T-cell (primary cell): ENCODE measurements at regions not wholly inside any gene's neighbourhood (a gene's known extent, or its start where the extent isn't known, plus 50 kb on each side); places are given as distances from the start of the nearest gene placed in this dataset.

Source experiments
- ATAC-seq, 4 experiments: fragments of 200-7000 bp in 3 of 4; fragments of 150-1000 bp in 1 of 4; cut with Tn5 transposase; replicated peaks in 1 of 4; 1 replicate in 3 of 4; 2 replicates in 1 of 4; pipeline ENCODE4 v1.10.0; 2021; ENCODE audit warnings: moderate library complexity in 3 of 4, mild to moderate bottlenecking in 2 of 4, moderate number of reproducible peaks in 1 of 4
- CTCF ChIA-PET, 2 donors: fragments of 300-600 bp; sonication (Branson Sonifier 250); formaldehyde crosslinking; loops; one replicate each; lab custom pipeline; 2022; ENCODE audit warnings: antibody characterized with exemption in 2 of 2; lab: Charles Lee
- POLR2A ChIA-PET, 2 donors: fragments of 300-600 bp; sonication (Branson Sonifier 250); formaldehyde crosslinking; loops; one replicate each; lab custom pipeline; 2022; ENCODE audit warnings: antibody characterized with exemption in 2 of 2; lab: Charles Lee
- DNase-seq, 35 experiments: peaks; one replicate each; pipeline versions ENCODE4 v3.0.0 to v3.0.0-alpha.2; 2013 to 2023
- H3K27ac ChIP-seq: one replicate; pipeline ENCODE4 v1.5.1; 2013; ENCODE audit warnings: low read length
- H3K27me3 ChIP-seq, 2 experiments: replicated peaks in 1 of 2; 1 replicate in 1 of 2; 2 replicates in 1 of 2; pipeline versions ENCODE4 v1.6.1 to v1.7.0; 2013; ENCODE audit warnings: low read length in 1 of 2, mixed read lengths in 1 of 2; ENCODE audit not compliant: control insufficient read depth in 2 of 2, insufficient read depth in 2 of 2; ENCODE audit errors: extremely low read depth in 1 of 2
- H3K36me3 ChIP-seq, 2 donors: 1 replicate in 1 of 2; 2 replicates in 1 of 2; pipeline versions ENCODE4 v1.6.1 to v1.7.0; 2013; ENCODE audit warnings: low read length in 1 of 2; ENCODE audit not compliant: control insufficient read depth in 2 of 2, insufficient read depth in 1 of 2; ENCODE audit errors: extremely low read depth in 1 of 2
- H3K4me1 ChIP-seq, 2 experiments: 1 replicate in 1 of 2; 2 replicates in 1 of 2; pipeline versions ENCODE4 v1.6.1 to v1.7.0; 2013; ENCODE audit warnings: low read length in 2 of 2, mixed read lengths in 1 of 2; ENCODE audit not compliant: insufficient read depth in 2 of 2, control insufficient read depth in 1 of 2; ENCODE audit errors: extremely low read depth in 1 of 2
- H3K4me3 ChIP-seq, 2 donors: 1 replicate in 1 of 2; 2 replicates in 1 of 2; pipeline versions ENCODE4 v1.5.1 to v1.7.0; 2013; ENCODE audit warnings: mild to moderate bottlenecking in 2 of 2, low read length in 1 of 2, moderate library complexity in 1 of 2; ENCODE audit not compliant: control insufficient read depth in 1 of 2; ENCODE audit errors: extremely low read depth in 1 of 2
- H3K9me3 ChIP-seq: 2 replicates; pipeline ENCODE4 v1.7.0; 2013
- H3K27ac Mint-ChIP-seq, 2 donors: one replicate each; pipeline ENCODE4 v1.8.0; 2020 to 2021; ENCODE audit warnings: mild to moderate bottlenecking in 2 of 2, mixed read lengths in 2 of 2
- H3K27me3 Mint-ChIP-seq, 2 donors: one replicate each; pipeline ENCODE4 v1.8.0; 2021 to 2022; ENCODE audit warnings: mixed read lengths in 2 of 2
- H3K36me3 Mint-ChIP-seq: one replicate; pipeline ENCODE4 v1.8.0; 2021; ENCODE audit warnings: mixed read lengths
- H3K4me1 Mint-ChIP-seq, 3 donors: one replicate each; pipeline ENCODE4 v1.8.0; 2020 to 2022; ENCODE audit warnings: mixed read lengths in 3 of 3, mild to moderate bottlenecking in 1 of 3
- H3K4me3 Mint-ChIP-seq, 3 donors: one replicate each; pipeline ENCODE4 v1.8.0; 2020 to 2022; ENCODE audit warnings: mild to moderate bottlenecking in 3 of 3, mixed read lengths in 3 of 3, moderate library complexity in 3 of 3
- H3K9me3 Mint-ChIP-seq, 3 donors: one replicate each; pipeline ENCODE4 v1.8.0; 2020 to 2022; ENCODE audit warnings: mixed read lengths in 3 of 3
- WGBS: methylation state at CpG from one replicate; pipeline ENCODE4 v1.1.5; 2013; ENCODE audit warnings: missing lambda C conversion rate; ENCODE audit not compliant: insufficient coverage; 5-methylcytosine and 5-hydroxymethylcytosine counted together

GRCh38 chr20:40849456-40849855 lies 160.4 kb upstream of the MAFB start:
- H3K4me1 Mint-ChIP-seq = peaks cover 0 to 2% (median 0%) of the 10 kb centered on the region in 3 donors
- H3K27ac Mint-ChIP-seq = no peak overlapping the region

GRCh38 chr20:40851051-40851450 lies 162.0 kb upstream of the MAFB start:
- 60% methylated on average over 1 of the region's 5 CpGs for WGBS
- no peaks in the 10 kb centered on the region for H3K27me3 ChIP-seq

More at GRCh38 chr20:40849456-40849855, 160.4 kb upstream of the MAFB start:
- POLR2A ChIA-PET = no interaction called here
- CTCF ChIA-PET = no interaction called here
- Mint-ChIP-seq H3K36me3 (no peaks in the 10 kb centered on the region), H3K4me3 (no peak overlapping the region), H3K27me3 (no peaks in the 10 kb centered on the region), H3K9me3 (no peaks in the 10 kb centered on the region)
- H3K4me1 ChIP-seq = no peaks in the 10 kb centered on the region
- peaks cover 0 to 2% of the 10 kb centered on the region in 2 experiments for H3K27me3 ChIP-seq
- no peaks in the 10 kb centered on the region for H3K9me3 ChIP-seq
- H3K36me3 ChIP-seq = no peaks in the 10 kb centered on the region
- DNase-seq (no peak), ATAC-seq (no peak)
- H3K27ac ChIP-seq = no peak overlapping the region
- no peak overlapping the region for H3K4me3 ChIP-seq

GRCh38 chr20:40855269-40855668 lies 166.2 kb upstream of the MAFB start:
- ATAC-seq (no peak), DNase-seq (no peak)
- Histone ChIP-seq H3K36me3 (no peaks in the 10 kb centered on the region), H3K27ac (no peak overlapping the region), H3K27me3 (peaks cover 0 to 3% of the 10 kb centered on the region in 2 experiments), H3K4me1 (no peaks in the 10 kb centered on the region), H3K9me3 (no peaks in the 10 kb centered on the region), H3K4me3 (no peak overlapping the region)
- no peak overlapping the region for H3K27ac Mint-ChIP-seq
- peaks cover 0 to 3% of the 10 kb centered on the region in 2 donors for H3K27me3 Mint-ChIP-seq
- CTCF ChIA-PET = no interaction called here
- no peaks in the 10 kb centered on the region for H3K9me3 Mint-ChIP-seq
- no peak overlapping the region for H3K4me3 Mint-ChIP-seq
- no CpG with 5 or more reads among the region's 1 CpG for WGBS
- H3K4me1 Mint-ChIP-seq = no peaks in the 10 kb centered on the region
- no peaks in the 10 kb centered on the region for H3K36me3 Mint-ChIP-seq
- POLR2A ChIA-PET = no interaction called here

More at GRCh38 chr20:40851051-40851450, 162.0 kb upstream of the MAFB start:
- Mint-ChIP-seq H3K36me3 (no peaks in the 10 kb centered on the region), H3K9me3 (no peaks in the 10 kb centered on the region), H3K27me3 (no peaks in the 10 kb centered on the region), H3K4me3 (no peak overlapping the region), H3K27ac (no peak overlapping the region), H3K4me1 (peaks cover 0 to 2% (median 0%) of the 10 kb centered on the region in 3 donors)
- Histone ChIP-seq H3K36me3 (no peaks in the 10 kb centered on the region), H3K9me3 (no peaks in the 10 kb centered on the region), H3K27ac (no peak overlapping the region), H3K4me3 (no peak overlapping the region), H3K4me1 (no peaks in the 10 kb centered on the region)
- no peak for ATAC-seq
- no peak for DNase-seq
- ChIA-PET POLR2A (interaction anchor here in 1 of 2 donors (0.7 kb wide), 1 partner anchor 20 kb away, joined by 4 read pairs; no protein-coding TSS in a partner anchor), CTCF (no interaction called here)

- peaks cover 0 to 3% of the 10 kb centered on the region in 2 donors for H3K27me3 Mint-ChIP-seq
- H3K4me3 Mint-ChIP-seq = no peak overlapping the region
- Histone ChIP-seq H3K4me3 (no peak overlapping the region), H3K27me3 (peaks cover 0 to 3% of the 10 kb centered on the region in 2 experiments), H3K36me3 (no peaks in the 10 kb centered on the region), H3K9me3 (no peaks in the 10 kb centered on the region), H3K27ac (no peak overlapping the region), H3K4me1 (no peaks in the 10 kb centered on the region)
- H3K36me3 Mint-ChIP-seq = no peaks in the 10 kb centered on the region
- no peaks in the 10 kb centered on the region for H3K4me1 Mint-ChIP-seq
- WGBS = 100% methylated on average over 1 of the region's 5 CpGs
- no peak for ATAC-seq
- CTCF ChIA-PET = no interaction called here
- H3K27ac Mint-ChIP-seq = no peak overlapping the region
- POLR2A ChIA-PET = no interaction called here
- H3K9me3 Mint-ChIP-seq = no peaks in the 10 kb centered on the region
- DNase-seq = no peak
Measured at GRCh38 chr20:40856653-40857052, 167.6 kb upstream of the MAFB start.

GRCh38 chr20:40860487-40860902 lies 168.1 kb upstream of the TOP1 start:
- H3K9me3 Mint-ChIP-seq = no peaks in the 10 kb centered on the region
- ATAC-seq (no peak), DNase-seq (no peak)
- CTCF ChIA-PET = no interaction called here
- H3K4me3 ChIP-seq = no peak overlapping the region
- H3K4me1 Mint-ChIP-seq = no peaks in the 10 kb centered on the region
- no peaks in the 10 kb centered on the region for H3K9me3 ChIP-seq
- H3K27ac ChIP-seq = no peak overlapping the region
- H3K27me3 ChIP-seq = peaks cover 0 to 3% of the 10 kb centered on the region in 2 experiments
- H3K4me3 Mint-ChIP-seq = no peak overlapping the region
- H3K27ac Mint-ChIP-seq = no peak overlapping the region
- H3K27me3 Mint-ChIP-seq = peaks cover 0 to 3% of the 10 kb centered on the region in 2 donors
- H3K36me3 ChIP-seq = no peaks in the 10 kb centered on the region
- H3K36me3 Mint-ChIP-seq = no peaks in the 10 kb centered on the region
- POLR2A ChIA-PET = no interaction called here
- 95% methylated on average over 5 of the region's 8 CpGs for WGBS
- no peaks in the 10 kb centered on the region for H3K4me1 ChIP-seq

GRCh38 chr20:40861427-40862008 lies 167.1 kb upstream of the TOP1 start:
- 82% methylated on average over 11 of the region's 11 CpGs for WGBS
- no peak for DNase-seq

More at GRCh38 chr20:40861427-40862008, 167.1 kb upstream of the TOP1 start:
- no peak overlapping the region for H3K4me3 ChIP-seq
- no peaks in the 10 kb centered on the region for H3K36me3 Mint-ChIP-seq
- H3K4me1 Mint-ChIP-seq = no peaks in the 10 kb centered on the region
- CTCF ChIA-PET = no interaction called here
- H3K27ac ChIP-seq = no peak overlapping the region
- no peak for ATAC-seq
- peaks cover 0 to 3% of the 10 kb centered on the region in 2 experiments for H3K27me3 ChIP-seq
- no peaks in the 10 kb centered on the region for H3K9me3 Mint-ChIP-seq
- peaks cover 0 to 3% of the 10 kb centered on the region in 2 donors for H3K27me3 Mint-ChIP-seq
- H3K4me3 Mint-ChIP-seq = no peak overlapping the region
- no peak overlapping the region for H3K27ac Mint-ChIP-seq
- H3K36me3 ChIP-seq = no peaks in the 10 kb centered on the region
- H3K9me3 ChIP-seq = no peaks in the 10 kb centered on the region
- no peaks in the 10 kb centered on the region for H3K4me1 ChIP-seq
- POLR2A ChIA-PET = no interaction called here
